ENCODE measurements at regions not wholly inside any gene's neighbourhood (a gene's known extent, or its start where the extent isn't known, plus 50 kb on each side); places are given as distances from the start of the nearest gene placed in this dataset.

DNA sequence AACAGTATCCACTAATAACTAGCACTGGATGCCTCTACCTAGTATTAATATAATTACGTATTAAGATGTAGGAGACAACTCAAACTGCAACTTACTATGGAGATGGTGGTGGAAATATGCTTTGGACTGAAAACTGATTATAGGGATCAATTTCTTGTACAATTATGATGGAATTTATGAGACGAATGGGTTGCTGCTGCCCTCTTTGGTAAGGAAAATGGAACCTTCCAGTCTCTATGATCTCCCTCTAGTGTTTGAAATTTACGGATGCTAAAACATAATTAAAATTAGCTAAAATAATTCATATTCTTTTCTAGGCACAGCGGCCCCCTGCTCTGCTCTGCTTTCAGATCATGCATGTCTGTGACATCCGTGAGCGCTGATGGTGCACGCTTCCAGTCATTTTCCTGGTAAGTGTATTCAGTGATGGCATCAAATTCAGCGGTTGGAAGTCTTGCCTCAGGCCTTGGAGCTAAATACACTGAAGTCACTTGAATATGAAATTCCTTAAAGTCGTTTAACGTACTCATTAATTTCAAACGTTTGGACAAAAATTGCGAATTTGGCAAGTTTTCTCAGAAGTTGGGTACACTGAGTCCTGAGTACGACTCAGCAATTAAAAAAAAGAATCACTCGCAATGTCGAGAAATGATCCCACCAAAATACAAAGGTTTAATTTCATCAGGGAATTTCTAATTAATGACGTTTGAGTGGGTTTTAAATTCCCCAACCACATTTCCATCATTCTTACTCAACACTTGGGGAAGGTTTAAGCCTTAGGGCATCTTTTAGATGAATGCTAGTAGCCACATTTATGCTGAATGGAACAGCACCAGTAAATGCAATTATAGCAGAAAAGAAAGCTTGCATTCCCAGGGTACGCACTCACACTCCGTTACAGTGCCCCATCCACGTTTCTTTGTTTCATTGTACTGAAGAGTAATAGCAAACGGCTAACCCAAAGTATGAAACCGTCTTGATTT, 132.6 kb downstream of the NR2F2 start:
- TF ChIP-seq, protein P1, sequence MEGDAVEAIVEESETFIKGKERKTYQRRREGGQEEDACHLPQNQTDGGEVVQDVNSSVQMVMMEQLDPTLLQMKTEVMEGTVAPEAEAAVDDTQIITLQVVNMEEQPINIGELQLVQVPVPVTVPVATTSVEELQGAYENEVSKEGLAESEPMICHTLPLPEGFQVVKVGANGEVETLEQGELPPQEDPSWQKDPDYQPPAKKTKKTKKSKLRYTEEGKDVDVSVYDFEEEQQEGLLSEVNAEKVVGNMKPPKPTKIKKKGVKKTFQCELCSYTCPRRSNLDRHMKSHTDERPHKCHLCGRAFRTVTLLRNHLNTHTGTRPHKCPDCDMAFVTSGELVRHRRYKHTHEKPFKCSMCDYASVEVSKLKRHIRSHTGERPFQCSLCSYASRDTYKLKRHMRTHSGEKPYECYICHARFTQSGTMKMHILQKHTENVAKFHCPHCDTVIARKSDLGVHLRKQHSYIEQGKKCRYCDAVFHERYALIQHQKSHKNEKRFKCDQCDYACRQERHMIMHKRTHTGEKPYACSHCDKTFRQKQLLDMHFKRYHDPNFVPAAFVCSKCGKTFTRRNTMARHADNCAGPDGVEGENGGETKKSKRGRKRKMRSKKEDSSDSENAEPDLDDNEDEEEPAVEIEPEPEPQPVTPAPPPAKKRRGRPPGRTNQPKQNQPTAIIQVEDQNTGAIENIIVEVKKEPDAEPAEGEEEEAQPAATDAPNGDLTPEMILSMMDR (IDR thresholded peaks at IDR 0.05) = peak in 3 of 12 donors; percentile 22 to 27 (median 22)
- TF ChIP-seq POLR2A (IDR thresholded peaks at IDR 0.05) = no peak

DNA sequence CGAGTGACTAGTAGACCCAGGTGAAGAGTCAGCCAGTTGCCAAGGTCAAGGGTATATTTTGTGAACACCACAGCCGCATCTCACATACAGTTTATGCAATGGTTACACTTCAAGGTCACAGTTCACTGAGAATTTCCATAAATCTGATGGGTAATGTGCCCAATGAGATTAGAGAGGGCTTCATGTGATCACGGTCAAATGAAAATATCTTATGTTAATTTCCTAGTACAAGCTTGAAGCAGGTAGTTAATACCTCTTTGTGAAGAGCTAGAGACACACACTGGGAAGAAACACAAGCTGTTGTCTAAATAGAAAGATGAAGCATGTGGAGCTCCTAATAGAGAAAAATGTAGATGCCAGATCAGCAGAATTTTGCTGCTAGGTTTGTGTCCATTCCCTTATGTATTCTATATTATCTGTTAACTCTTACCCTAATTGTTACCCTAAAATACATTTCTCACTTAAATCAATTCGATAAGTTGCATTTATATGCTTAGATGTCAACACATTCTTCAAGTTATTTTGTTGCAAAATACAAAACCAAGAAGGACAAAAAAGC, 136.0 kb downstream of the NR2F2 start:
- intact Hi-C loops (cut with DNase I) = no loop called here
- Histone ChIP-seq H3K27me3 (peaks cover 0 to 41% (median 0%) of the 10 kb centered on the region in 9 donors), H3K27ac (no peak overlapping the region), H3K36me3 (no peaks in the 10 kb centered on the region), H3K4me3 (no peak overlapping the region), H3K4me1 (no peaks in the 10 kb centered on the region), H3K9me3 (no peaks in the 10 kb centered on the region)
- DNase-seq = no peak
- TF ChIP-seq, protein P1 (IDR thresholded peaks at IDR 0.05) = no peak
- no peak for TF ChIP-seq POLR2A (IDR thresholded peaks at IDR 0.05)
- no peak for ATAC-seq
- WGBS, 4 donors = 72 to 76% (median 72%) methylated on average over 4 of the region's 4 CpGs

More for the DNA sequence above, 132.6 kb downstream of the NR2F2 start:
- whole genome bisulfite sequencing, 4 donors = 81 to 85% (median 82%) methylated on average over 21 of the region's 21 CpGs
- Histone ChIP-seq H3K27me3 (peaks cover 0 to 10% (median 0%) of the 10 kb centered on the region in 9 donors), H3K4me3 (no peak overlapping the region), H3K9me3 (no peaks in the 10 kb centered on the region), H3K27ac (no peak overlapping the region), H3K36me3 (no peaks in the 10 kb centered on the region), H3K4me1 (no peaks in the 10 kb centered on the region)
- ATAC-seq = no peak
- no peak for DNase-seq
- intact Hi-C loops (cut with DNase I) = no loop called here

DNA sequence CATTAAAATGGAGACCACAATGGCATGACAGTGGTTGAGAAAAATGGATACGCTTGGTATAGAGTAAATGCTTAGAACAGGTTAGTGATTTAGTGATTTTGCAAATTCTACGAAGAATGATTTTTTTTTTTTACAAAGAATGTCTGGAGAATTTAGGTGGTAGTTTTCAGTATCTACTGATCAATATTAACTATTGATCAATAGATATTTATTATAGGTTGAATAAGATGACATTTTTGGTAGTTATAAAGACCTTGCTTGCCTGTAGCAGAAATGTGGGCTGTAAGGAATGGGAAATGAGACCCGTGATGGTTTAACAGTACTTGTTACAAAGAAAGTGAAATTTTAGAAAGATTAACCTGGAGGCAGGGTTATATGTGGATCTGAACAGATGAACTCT, 137.5 kb downstream of the NR2F2 start:
- no peak for TF ChIP-seq POLR2A (IDR thresholded peaks at IDR 0.05)
- Histone ChIP-seq H3K9me3 (no peaks in the 10 kb centered on the region), H3K27me3 (peaks cover 0 to 41% (median 0%) of the 10 kb centered on the region in 9 donors), H3K4me1 (no peaks in the 10 kb centered on the region), H3K36me3 (no peaks in the 10 kb centered on the region), H3K27ac (no peak overlapping the region), H3K4me3 (no peak overlapping the region)
- 90 to 96% (median 93%) methylated on average over 3 of the region's 3 CpGs for WGBS, 4 donors
- DNase-seq (no peak), ATAC-seq (no peak)
- intact Hi-C loops (cut with DNase I) = no loop called here

DNA sequence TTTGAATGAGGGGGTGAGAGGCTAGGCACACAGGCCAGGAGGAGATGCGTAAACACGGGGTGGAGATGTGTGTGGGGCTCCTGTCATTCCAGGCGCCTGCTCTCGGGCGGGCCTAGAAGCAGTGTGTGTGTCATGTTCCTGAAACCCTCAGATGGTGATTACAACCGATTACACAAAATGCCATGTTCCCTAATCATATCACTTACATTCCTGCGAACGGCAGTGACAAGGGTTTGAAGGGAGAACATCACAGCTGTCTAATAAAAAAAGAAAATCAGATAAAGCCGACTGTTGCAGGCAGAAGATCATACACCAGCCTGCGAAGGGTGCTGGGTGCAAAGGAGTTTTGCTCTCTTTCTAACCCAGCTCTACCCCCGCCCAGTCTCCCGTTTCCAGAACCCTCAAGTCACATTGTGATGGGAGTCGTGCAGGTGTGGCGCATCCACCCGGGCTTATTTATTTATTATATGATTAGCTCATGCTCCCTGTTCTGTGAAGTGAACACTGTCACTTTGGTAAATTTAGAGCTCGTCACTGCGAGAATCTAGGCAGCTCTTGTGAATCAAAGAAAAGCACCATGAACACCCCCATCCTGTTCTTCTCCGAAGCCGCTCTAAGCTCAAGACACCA, 140.3 kb downstream of the NR2F2 start:
- Histone ChIP-seq H3K4me3 (no peak overlapping the region), H3K9me3 (no peaks in the 10 kb centered on the region), H3K36me3 (no peaks in the 10 kb centered on the region), H3K4me1 (no peaks in the 10 kb centered on the region), H3K27ac (no peak overlapping the region), H3K27me3 (peaks cover 0 to 41% (median 0%) of the 10 kb centered on the region in 9 donors)
- no peak for ATAC-seq
- WGBS, 4 donors = 56 to 67% (median 62%) methylated on average over 19 of the region's 19 CpGs
- TF ChIP-seq, protein P1 (IDR thresholded peaks at IDR 0.05) = no peak
- no peak for TF ChIP-seq POLR2A (IDR thresholded peaks at IDR 0.05)
- intact Hi-C loops (cut with DNase I) = no loop called here
- no peak for DNase-seq

Data from heart left ventricle (tissue), 16 donors.